HG03039 (cell line): ENCODE measurements at regions not wholly inside any gene's neighbourhood (a gene's known extent, or its start where the extent isn't known, plus 50 kb on each side); places are given as distances from the start of the nearest gene placed in this dataset.

ENCODE experiments used
- ATAC-seq: cut with Tn5 transposase; IDR thresholded peaks from one replicate; pipeline ENCODE4 v1.9.1; 2021; ENCODE audit warnings: mild to moderate bottlenecking, moderate library complexity; ENCODE audit not compliant: unreplicated experiment

DNA sequence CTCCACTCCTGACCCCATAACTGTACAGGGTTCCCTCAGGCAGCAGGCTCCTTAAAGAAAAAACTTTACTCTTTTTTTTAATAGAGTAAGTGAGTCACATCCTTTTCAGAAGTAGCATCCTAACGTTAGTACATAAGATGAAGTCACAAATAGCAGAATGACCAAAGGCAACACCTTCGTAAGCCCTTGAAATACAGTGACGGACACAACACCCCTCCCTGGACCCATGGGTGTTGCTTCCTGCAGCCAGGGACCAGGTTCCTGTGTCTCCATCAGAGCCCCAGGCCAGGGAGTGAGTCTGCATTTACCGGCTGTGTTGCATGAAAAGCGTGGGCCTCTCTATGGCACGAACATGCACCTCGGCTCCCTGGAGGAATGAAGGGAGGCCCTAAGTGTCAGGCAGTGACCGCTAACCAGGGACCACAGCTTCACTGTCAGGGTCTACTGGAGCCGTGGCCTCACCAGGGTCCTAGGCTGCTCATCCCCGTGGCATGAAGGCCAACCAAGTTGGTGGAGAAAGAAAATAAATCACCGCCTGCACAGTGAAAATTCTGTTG lies 340.0 kb upstream of the SFSWAP start:
- ATAC-seq: no peak

GRCh38 chr12:131371401-131372170 lies 339.3 kb upstream of the SFSWAP start:
- no peak for ATAC-seq

- ATAC-seq: no peak
Observed at GRCh38 chr12:131372171-131372475, 338.8 kb upstream of the SFSWAP start.

GRCh38 chr12:131372706-131373195 lies 338.1 kb upstream of the SFSWAP start:
- no peak for ATAC-seq

GRCh38 chr12:131375261-131375971 lies 335.5 kb upstream of the SFSWAP start:
- no peak for ATAC-seq

DNA sequence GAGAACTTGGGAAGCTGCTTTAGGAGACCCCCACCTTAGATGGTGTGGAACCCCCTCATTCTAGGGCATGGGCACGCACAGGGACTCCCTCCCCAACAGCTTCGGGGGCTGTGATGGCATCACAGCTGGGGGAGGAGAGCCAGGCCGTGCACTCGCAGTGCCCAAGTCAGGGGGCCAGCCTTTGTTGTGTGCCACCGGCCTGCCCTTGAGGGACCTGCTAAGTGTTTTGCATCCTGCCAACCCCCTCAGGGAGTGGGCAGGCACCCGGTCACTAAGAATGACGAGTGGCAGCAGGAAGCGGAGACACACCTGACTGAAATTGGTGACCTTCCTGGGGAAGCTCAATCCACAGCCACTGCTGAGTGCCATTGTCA lies 334.9 kb upstream of the SFSWAP start:
- no peak for ATAC-seq

DNA sequence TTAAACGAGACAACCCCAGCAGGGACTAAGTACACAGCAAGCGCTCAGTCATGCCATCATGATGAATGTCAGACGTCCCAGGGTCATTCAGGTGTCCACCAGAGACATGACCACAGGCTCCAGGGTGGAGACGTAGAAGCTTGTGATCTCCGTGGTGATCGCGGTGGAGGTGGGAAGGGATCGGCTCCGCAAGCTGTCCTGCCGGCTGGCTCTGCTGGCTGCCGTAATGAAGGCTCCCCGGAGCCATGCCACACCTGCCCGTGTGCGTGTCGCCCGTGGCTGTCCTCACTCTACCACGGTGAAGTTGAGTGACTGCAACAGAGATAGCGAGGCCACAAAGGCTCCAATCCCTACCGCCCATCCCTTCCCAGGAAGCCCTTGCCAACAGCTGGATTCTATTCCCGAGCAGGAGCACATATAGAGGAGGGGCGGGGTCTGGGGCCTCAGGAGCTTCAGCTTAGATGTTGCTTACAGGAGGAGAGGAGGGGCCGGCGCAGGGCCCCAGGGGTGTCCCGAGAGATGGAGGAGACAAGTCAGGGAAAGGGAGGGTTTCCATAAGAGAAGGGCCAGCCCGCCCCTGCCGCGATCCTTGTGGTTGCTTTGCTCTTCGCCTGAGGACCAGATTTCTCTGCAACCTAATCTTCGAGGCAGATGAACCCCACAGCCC lies 332.6 kb upstream of the SFSWAP start:
- no peak for ATAC-seq

DNA sequence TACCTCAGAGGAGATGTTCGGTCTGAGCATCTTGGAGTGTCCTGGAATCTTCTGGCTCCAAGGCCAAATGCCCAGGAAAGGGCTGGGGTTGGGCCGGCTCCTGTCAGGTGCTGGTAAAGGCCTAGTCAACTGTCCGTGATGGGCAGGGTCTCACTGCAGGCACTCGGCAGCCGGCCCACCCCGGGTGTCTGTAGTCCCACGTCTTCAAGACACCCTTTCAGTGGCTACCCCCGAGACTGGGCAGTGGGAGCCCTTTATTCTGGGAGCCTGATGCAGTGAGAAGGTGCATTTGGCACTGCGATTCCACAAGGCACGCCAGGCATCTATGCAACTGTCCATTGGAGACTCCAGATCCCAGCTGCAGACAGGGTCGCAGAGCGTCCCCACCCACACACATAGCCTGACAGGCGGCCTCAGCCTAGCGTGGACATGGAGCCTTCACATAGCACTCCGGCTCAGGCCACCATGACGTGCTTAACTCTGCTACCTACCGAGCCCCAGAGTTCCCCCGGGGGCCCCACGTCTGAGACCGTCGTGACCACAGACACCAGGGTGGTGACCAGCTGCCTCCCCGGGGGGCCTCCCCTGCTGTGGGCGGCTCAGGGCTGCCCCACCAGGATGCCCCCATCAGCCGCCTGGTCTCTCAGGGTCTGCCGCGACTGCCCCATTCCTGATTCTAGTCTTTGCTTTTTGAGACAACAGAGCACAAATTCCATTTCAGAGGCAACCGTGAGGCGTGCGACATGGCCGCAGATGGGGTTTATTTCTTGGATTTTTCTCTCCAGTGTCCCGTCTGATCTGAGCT lies 331.8 kb upstream of the SFSWAP start:
- no peak for ATAC-seq

- no peak for ATAC-seq
Observed at GRCh38 chr12:131379738-131380137, 331.2 kb upstream of the SFSWAP start.

GRCh38 chr12:131380220-131380964 lies 330.5 kb upstream of the SFSWAP start:
- ATAC-seq: no peak

GRCh38 chr12:131380965-131381705 lies 329.8 kb upstream of the SFSWAP start:
- ATAC-seq: no peak

GRCh38 chr12:131381716-131382430 lies 329.0 kb upstream of the SFSWAP start:
- ATAC-seq: no peak

DNA sequence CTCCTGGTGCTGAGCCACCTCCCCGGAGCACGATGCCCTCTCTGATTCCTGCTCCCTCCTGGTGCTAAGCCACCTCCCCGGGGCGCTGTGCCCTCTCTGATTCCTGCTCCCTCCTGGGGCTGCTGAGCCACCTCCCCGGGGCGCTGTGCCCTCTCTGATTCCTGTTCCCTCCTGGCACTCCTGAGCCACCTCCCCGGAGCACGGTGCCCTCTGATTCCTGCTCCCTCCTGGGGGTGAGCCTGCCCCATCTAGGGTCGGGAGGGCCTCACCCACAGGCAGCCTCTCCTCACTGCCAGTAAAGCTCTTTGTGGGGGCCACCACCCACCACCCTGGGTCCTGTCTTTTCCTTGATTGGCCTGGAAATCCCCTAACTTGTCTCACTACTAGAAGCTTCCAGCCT lies 327.6 kb upstream of the SFSWAP start:
- no peak for ATAC-seq

DNA sequence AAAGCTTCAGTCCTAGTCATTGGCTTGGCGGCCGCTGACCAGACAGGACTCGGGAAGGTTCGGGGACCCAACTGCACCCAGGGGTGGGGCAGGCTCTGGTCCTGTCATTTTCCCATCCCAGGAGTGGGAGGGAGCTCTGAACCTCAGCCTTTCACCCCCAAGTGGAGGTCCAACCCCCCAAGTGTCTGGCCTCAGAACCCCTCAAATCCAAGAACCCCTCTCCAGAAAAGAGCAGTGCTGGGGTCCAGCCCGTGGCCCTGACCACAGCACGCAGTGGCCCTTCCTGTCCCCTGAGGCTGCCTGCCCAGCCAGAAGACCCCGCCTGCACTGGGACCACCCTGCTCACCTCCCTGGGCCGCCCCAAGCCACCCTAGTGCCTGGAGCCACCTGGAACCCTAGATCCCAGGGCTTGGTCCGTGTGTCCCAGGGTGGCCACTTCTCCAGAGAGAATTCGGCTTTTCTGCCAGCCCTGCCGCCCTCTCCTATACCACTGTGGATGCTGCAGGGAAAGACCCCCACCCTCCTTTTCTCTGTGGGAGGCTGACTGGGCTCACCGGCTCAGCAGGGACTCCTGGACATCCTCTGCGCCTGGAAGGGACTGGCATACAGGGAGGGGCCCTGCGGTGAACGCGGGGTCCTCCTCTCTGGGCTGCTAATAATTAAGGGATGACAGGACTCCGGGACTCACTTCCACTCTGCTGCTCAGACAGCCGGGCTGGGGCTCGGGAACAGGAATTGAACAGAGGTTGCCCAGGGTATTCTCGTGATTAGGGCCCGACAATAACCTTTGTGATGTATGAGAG lies 326.9 kb upstream of the SFSWAP start:
- ATAC-seq: no peak

GRCh38 chr12:131384544-131384855 lies 326.4 kb upstream of the SFSWAP start:
- no peak for ATAC-seq

DNA sequence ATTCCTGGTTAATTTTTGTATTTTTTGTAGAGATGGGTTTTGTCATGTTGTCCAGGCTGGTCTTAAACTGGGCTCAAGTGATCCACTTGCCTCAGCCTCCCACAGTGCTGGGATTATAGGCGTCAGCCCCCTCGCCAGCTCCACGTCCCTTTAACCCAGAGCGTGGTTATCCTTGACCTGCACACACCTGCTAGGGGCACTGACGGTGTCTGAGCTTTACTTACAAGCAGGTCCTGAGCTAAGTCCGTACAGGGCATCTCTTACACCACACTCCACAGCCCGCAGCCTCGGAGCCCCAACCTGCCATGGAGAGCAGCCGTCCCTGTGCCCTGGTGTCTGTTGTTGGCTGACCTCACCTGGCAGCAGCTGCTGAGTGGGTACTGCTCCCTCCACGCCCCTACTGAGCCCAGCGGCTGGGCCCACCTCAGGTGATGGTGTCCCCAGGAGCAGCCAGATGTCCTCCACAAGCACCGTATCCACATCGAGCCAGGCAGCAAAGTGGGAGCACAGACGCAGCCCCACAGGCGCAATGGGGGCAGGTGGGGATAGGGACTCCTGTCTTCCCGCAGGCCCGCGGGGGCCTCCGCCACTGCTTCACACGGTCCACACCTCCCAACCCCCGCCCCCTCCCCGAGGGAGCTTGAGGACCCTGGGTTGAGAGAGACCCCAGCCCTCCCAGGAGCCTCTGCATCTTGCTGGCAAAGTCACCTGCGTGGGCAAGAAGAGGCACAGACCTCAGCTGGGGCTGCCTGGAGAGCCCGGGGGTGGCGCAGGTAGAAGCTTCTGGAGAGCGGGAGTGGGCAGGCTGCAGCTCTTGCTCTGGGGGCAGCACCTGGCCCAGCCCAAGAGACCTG lies 325.4 kb upstream of the SFSWAP start:
- ATAC-seq: no peak

GRCh38 chr12:131386167-131386521 lies 324.7 kb upstream of the SFSWAP start:
- no peak for ATAC-seq
